ENCODE measurements at regions not wholly inside any gene's neighbourhood (a gene's known extent, or its start where the extent isn't known, plus 50 kb on each side); places are given as distances from the start of the nearest gene placed in this dataset.

- TF ChIP-seq, protein P1, sequence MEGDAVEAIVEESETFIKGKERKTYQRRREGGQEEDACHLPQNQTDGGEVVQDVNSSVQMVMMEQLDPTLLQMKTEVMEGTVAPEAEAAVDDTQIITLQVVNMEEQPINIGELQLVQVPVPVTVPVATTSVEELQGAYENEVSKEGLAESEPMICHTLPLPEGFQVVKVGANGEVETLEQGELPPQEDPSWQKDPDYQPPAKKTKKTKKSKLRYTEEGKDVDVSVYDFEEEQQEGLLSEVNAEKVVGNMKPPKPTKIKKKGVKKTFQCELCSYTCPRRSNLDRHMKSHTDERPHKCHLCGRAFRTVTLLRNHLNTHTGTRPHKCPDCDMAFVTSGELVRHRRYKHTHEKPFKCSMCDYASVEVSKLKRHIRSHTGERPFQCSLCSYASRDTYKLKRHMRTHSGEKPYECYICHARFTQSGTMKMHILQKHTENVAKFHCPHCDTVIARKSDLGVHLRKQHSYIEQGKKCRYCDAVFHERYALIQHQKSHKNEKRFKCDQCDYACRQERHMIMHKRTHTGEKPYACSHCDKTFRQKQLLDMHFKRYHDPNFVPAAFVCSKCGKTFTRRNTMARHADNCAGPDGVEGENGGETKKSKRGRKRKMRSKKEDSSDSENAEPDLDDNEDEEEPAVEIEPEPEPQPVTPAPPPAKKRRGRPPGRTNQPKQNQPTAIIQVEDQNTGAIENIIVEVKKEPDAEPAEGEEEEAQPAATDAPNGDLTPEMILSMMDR (IDR thresholded peaks at IDR 0.05): no peak
- TF ChIP-seq POLR2A (IDR thresholded peaks at IDR 0.05): no peak
Observed at GRCh38 chr5:42235837-42236236, 187.4 kb upstream of the GHR start.
